ENCODE measurements at regions not wholly inside any gene's neighbourhood (a gene's known extent, or its start where the extent isn't known, plus 50 kb on each side); places are given as distances from the start of the nearest gene placed in this dataset.
"Not testable (repeated sequence)": the region's sequence is repeated elsewhere in the genome, so short reads cannot be mapped to it uniquely, and the experiment has no call there.

- TF ChIP-seq CTCF, POLR2A, EP300 (IDR thresholded peaks at IDR 0.05): not testable (repeated sequence)
These were observed 416.5 kb downstream of the ANKRD30B start for GRCh38 chr18:15164446-15164845.

Measured in tibial nerve (tissue), 4 donors.